Stimulated activated CD8-positive, alpha-beta memory T cell treated with anti-CD3 and anti-CD28 coated beads, Interleukin-7, amount 100 ng/mL, for 4 hours (primary cell): ENCODE measurements at regions not wholly inside any gene's neighbourhood (a gene's known extent, or its start where the extent isn't known, plus 50 kb on each side); places are given as distances from the start of the nearest gene placed in this dataset.
"Not testable (repeated sequence)": the region's sequence is repeated elsewhere in the genome, so short reads cannot be mapped to it uniquely, and the experiment has no call there.

ENCODE experiments used
- DNase-seq, 2 donors: peaks; one replicate each; pipeline ENCODE4 v3.0.0-alpha.2; 2020; ENCODE audit warnings: low read depth in 2 of 2

- DNase-seq: no peak
Observed at GRCh38 chr21:35469498-35469897, 420.4 kb upstream of the RUNX1 start.

GRCh38 chr21:35468991-35469390, 419.9 kb upstream of the RUNX1 start:
- DNase-seq: no peak

GRCh38 chr21:35467566-35467965, 418.5 kb upstream of the RUNX1 start:
- no peak for DNase-seq

GRCh38 chr21:35466681-35467080, 417.6 kb upstream of the RUNX1 start:
- not testable (repeated sequence) for DNase-seq

GRCh38 chr21:35465741-35466140, 416.6 kb upstream of the RUNX1 start:
- DNase-seq: no peak

- DNase-seq: no peak
Observed at GRCh38 chr21:35461700-35462099, 412.6 kb upstream of the RUNX1 start.

GRCh38 chr21:35460441-35460840, 411.3 kb upstream of the RUNX1 start:
- DNase-seq: no peak

- no peak for DNase-seq
Observed at GRCh38 chr21:35458405-35458804, 409.3 kb upstream of the RUNX1 start.

GRCh38 chr21:35457097-35457804, 408.1 kb upstream of the RUNX1 start:
- no peak for DNase-seq

- no peak for DNase-seq
Observed at GRCh38 chr21:35451276-35451675, 402.2 kb upstream of the RUNX1 start.

- DNase-seq: no peak
Observed at GRCh38 chr21:35450830-35451229, 401.7 kb upstream of the RUNX1 start.

GRCh38 chr21:35449846-35450245, 400.7 kb upstream of the RUNX1 start:
- DNase-seq: no peak

- no peak for DNase-seq
Observed at GRCh38 chr21:35448876-35449599, 399.9 kb upstream of the RUNX1 start.

- no peak for DNase-seq
Observed at GRCh38 chr21:35444391-35444790, 395.3 kb upstream of the RUNX1 start.

GRCh38 chr21:35441868-35442582, 392.9 kb upstream of the RUNX1 start:
- no peak for DNase-seq

- DNase-seq: no peak
Observed at GRCh38 chr21:35438643-35439404, 389.7 kb upstream of the RUNX1 start.

GRCh38 chr21:35437941-35438340, 388.8 kb upstream of the RUNX1 start:
- DNase-seq: no peak

- DNase-seq: no peak
Observed at GRCh38 chr21:35436899-35437298, 387.8 kb upstream of the RUNX1 start.

GRCh38 chr21:35432601-35433000, 383.5 kb upstream of the RUNX1 start:
- not testable (repeated sequence) for DNase-seq

GRCh38 chr21:35430260-35430659, 381.2 kb upstream of the RUNX1 start:
- DNase-seq: no peak

- no peak for DNase-seq
Observed at GRCh38 chr21:35428937-35429336, 379.8 kb upstream of the RUNX1 start.

GRCh38 chr21:35428489-35428888, 379.4 kb upstream of the RUNX1 start:
- peak; percentile 8 to 25 for DNase-seq
